ENCODE measurements at regions not wholly inside any gene's neighbourhood (a gene's known extent, or its start where the extent isn't known, plus 50 kb on each side); places are given as distances from the start of the nearest gene placed in this dataset.

DNA sequence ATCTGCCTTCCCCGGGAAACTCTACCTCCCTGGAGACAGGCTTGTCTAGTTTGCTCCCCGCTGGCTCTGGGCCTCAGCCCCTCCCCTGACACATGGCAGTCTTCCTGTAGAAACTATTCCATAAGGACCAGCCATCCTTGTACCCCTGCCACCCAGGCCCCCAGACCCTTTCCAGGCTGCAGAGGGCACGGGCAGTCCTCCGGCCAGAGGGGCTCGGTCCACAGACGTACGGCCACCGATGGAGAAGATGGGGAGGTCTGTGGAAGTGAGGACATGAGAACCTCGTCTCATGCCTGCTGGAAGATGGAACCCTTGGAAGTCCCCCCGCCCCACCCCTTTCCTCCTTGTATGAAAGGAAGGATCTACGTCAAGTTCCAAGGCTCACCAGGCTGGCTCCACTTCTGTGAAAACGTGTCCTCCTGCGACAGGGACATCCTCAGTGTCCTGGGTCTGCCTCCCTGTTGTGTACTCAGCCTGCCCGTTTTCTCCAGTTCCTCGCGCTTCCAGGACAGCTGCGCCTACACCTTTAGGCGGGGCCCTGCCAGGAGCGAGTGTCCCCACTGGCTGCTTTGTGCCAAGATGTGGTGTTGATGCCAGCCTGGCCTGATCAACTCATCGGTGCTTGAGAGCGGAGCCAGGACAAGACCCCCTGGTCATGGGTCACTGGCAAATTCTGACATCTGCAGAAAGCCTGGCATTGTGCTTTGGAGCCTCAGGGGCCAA lies 414.9 kb downstream of the GLRX3 start:
- no peak overlapping the region for H2AFZ ChIP-seq (ENCODE audit: low read length)
- no peak overlapping the region for H3K4me3 ChIP-seq (ENCODE audit: low read depth, low read length, poor library complexity, severe bottlenecking)
- no peak overlapping the region for H3K4me2 ChIP-seq (ENCODE audit: low read length)
- DNase-seq (ENCODE audit: low spot score) = no peak
- no peaks in the 10 kb centered on the region for H3K4me1 ChIP-seq (ENCODE audit: insufficient read depth, low read length, poor library complexity, severe bottlenecking)
- no peaks in the 10 kb centered on the region for H3K79me2 ChIP-seq (ENCODE audit: insufficient read depth, low read depth, low read length)
- no peaks in the 10 kb centered on the region for H3K9me2 ChIP-seq (ENCODE audit: insufficient read depth, low read length)
- ChIA-PET POLR2A (no interaction called here), CTCF (ENCODE audit: unreplicated experiment) (no interaction called here)
- no peak overlapping the region for H3K27ac ChIP-seq (ENCODE audit: low read depth, low read length, poor library complexity, severe bottlenecking)
- TF ChIP-seq, protein P1, sequence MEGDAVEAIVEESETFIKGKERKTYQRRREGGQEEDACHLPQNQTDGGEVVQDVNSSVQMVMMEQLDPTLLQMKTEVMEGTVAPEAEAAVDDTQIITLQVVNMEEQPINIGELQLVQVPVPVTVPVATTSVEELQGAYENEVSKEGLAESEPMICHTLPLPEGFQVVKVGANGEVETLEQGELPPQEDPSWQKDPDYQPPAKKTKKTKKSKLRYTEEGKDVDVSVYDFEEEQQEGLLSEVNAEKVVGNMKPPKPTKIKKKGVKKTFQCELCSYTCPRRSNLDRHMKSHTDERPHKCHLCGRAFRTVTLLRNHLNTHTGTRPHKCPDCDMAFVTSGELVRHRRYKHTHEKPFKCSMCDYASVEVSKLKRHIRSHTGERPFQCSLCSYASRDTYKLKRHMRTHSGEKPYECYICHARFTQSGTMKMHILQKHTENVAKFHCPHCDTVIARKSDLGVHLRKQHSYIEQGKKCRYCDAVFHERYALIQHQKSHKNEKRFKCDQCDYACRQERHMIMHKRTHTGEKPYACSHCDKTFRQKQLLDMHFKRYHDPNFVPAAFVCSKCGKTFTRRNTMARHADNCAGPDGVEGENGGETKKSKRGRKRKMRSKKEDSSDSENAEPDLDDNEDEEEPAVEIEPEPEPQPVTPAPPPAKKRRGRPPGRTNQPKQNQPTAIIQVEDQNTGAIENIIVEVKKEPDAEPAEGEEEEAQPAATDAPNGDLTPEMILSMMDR (conservative IDR thresholded peaks at IDR 0.05; ENCODE audit: low read length) = no peak
- TF ChIP-seq EZH2phosphoT487 (IDR thresholded peaks at IDR 0.05; ENCODE audit: borderline replicate concordance, low read depth, low read length) = no peak
- intact Hi-C loops (cut with micrococcal nuclease; ENCODE audit: unreplicated experiment) = no loop called here
- no peaks in the 10 kb centered on the region for H3K9me3 ChIP-seq (ENCODE audit: low read length)
- H4K20me1 ChIP-seq (ENCODE audit: insufficient read depth, low read length) = no peaks in the 10 kb centered on the region
- no TSS peak for BruUV-seq (replicated peaks)
- no peaks in the 10 kb centered on the region for H3K36me3 ChIP-seq (ENCODE audit: insufficient read depth, low read length)

- no peaks in the 10 kb centered on the region for H3K36me3 ChIP-seq (ENCODE audit: insufficient read depth, low read length)
- no peak overlapping the region for H3K27ac ChIP-seq (ENCODE audit: low read depth, low read length, poor library complexity, severe bottlenecking)
- H3K9me3 ChIP-seq (ENCODE audit: low read length) = no peaks in the 10 kb centered on the region
- H3K9me2 ChIP-seq (ENCODE audit: insufficient read depth, low read length) = no peaks in the 10 kb centered on the region
- no peak overlapping the region for H2AFZ ChIP-seq (ENCODE audit: low read length)
- no peak overlapping the region for H3K4me2 ChIP-seq (ENCODE audit: low read length)
- H3K4me1 ChIP-seq (ENCODE audit: insufficient read depth, low read length, poor library complexity, severe bottlenecking) = no peaks in the 10 kb centered on the region
- no peak for DNase-seq (ENCODE audit: low spot score)
- H4K20me1 ChIP-seq (ENCODE audit: insufficient read depth, low read length) = no peaks in the 10 kb centered on the region
- CTCF ChIA-PET (ENCODE audit: unreplicated experiment) = no interaction called here
- no peak overlapping the region for H3K4me3 ChIP-seq (ENCODE audit: low read depth, low read length, poor library complexity, severe bottlenecking)
- POLR2A ChIA-PET = no interaction called here
- H3K79me2 ChIP-seq (ENCODE audit: insufficient read depth, low read depth, low read length) = no peaks in the 10 kb centered on the region
- intact Hi-C loops (cut with micrococcal nuclease; ENCODE audit: unreplicated experiment) = no loop called here
- BruUV-seq (replicated peaks) = no TSS peak
- no peak for TF ChIP-seq EZH2phosphoT487 (IDR thresholded peaks at IDR 0.05; ENCODE audit: borderline replicate concordance, low read depth, low read length)
- TF ChIP-seq, protein P1 (conservative IDR thresholded peaks at IDR 0.05; ENCODE audit: low read length) = no peak
Measured at GRCh38 chr10:130551676-130552075, 415.5 kb downstream of the GLRX3 start.

DNA sequence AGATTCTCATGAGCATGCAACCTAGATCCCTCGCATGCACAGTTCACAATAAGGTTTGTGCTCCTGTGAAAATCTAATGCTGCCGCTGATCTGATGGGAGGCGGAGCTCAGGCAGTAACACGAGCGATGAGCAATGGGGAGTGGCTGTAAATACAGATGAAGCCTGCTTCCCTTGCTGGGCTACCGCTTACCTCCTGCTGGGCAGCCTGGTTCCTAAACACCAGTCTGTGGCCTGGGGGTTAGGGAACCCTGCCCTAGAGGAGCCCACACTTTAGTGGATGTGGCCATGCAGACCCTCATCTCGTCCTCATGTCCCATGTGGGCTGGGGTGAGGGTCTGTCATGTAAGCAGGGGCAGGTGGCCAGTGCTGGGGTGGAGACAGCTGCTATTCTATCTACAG lies 417.6 kb downstream of the GLRX3 start:
- Histone ChIP-seq H3K9me2 (ENCODE audit: insufficient read depth, low read length) (no peaks in the 10 kb centered on the region), H3K79me2 (ENCODE audit: insufficient read depth, low read depth, low read length) (no peaks in the 10 kb centered on the region), H3K4me3 (ENCODE audit: low read depth, low read length, poor library complexity, severe bottlenecking) (no peak overlapping the region), H3K9me3 (ENCODE audit: low read length) (no peaks in the 10 kb centered on the region), H4K20me1 (ENCODE audit: insufficient read depth, low read length) (no peaks in the 10 kb centered on the region), H3K4me2 (ENCODE audit: low read length) (no peak overlapping the region), H3K27ac (ENCODE audit: low read depth, low read length, poor library complexity, severe bottlenecking) (no peak overlapping the region), H3K4me1 (ENCODE audit: insufficient read depth, low read length, poor library complexity, severe bottlenecking) (no peaks in the 10 kb centered on the region), H2AFZ (ENCODE audit: low read length) (no peak overlapping the region), H3K36me3 (ENCODE audit: insufficient read depth, low read length) (no peaks in the 10 kb centered on the region)
- CTCF ChIA-PET (ENCODE audit: unreplicated experiment) = no interaction called here
- TF ChIP-seq, protein P1 (conservative IDR thresholded peaks at IDR 0.05; ENCODE audit: low read length) = no peak
- no peak for TF ChIP-seq EZH2phosphoT487 (IDR thresholded peaks at IDR 0.05; ENCODE audit: borderline replicate concordance, low read depth, low read length)
- DNase-seq (ENCODE audit: low spot score) = no peak
- intact Hi-C loops (cut with micrococcal nuclease; ENCODE audit: unreplicated experiment) = no loop called here
- no TSS peak for BruUV-seq (replicated peaks)
- POLR2A ChIA-PET = no interaction called here
